Activated T-cell treated with anti-CD3 and anti-CD28 coated beads, Interleukin-2, amount 50 U/mL, for 4 hours (primary cell): ENCODE measurements at regions not wholly inside any gene's neighbourhood (a gene's known extent, or its start where the extent isn't known, plus 50 kb on each side); places are given as distances from the start of the nearest gene placed in this dataset.

ENCODE experiments used
- ATAC-seq, 2 donors: fragments of 200-7000 bp; cut with Tn5 transposase; one replicate each; pipeline ENCODE4 v1.10.0; 2021
- DNase-seq: peaks from one replicate; pipeline ENCODE4 v3.0.0-alpha.2; 2020
- H3K27me3 Mint-ChIP-seq: one replicate; pipeline ENCODE4 v1.8.0; 2021; ENCODE audit warnings: low read depth, mixed read lengths
- H3K36me3 Mint-ChIP-seq: one replicate; pipeline ENCODE4 v1.8.0; 2022; ENCODE audit warnings: mixed read lengths; ENCODE audit not compliant: insufficient read depth
- H3K4me1 Mint-ChIP-seq: one replicate; pipeline ENCODE4 v1.8.0; 2021; ENCODE audit warnings: low read depth, mixed read lengths
- H3K4me3 Mint-ChIP-seq: one replicate; pipeline ENCODE4 v1.8.0; 2021; ENCODE audit warnings: mild to moderate bottlenecking, moderate library complexity, mixed read lengths
- H3K9me3 Mint-ChIP-seq: one replicate; pipeline ENCODE4 v1.8.0; 2021; ENCODE audit warnings: mixed read lengths

- Mint-ChIP-seq H3K27me3 (no peaks in the 10 kb centered on the region), H3K9me3 (no peaks in the 10 kb centered on the region), H3K36me3 (no peaks in the 10 kb centered on the region), H3K4me3 (no peak overlapping the region), H3K4me1 (no peaks in the 10 kb centered on the region)
- DNase-seq (no peak), ATAC-seq (no peak)
These were observed 462.6 kb upstream of the SOX11 start for GRCh38 chr2:5229574-5229973.

DNA sequence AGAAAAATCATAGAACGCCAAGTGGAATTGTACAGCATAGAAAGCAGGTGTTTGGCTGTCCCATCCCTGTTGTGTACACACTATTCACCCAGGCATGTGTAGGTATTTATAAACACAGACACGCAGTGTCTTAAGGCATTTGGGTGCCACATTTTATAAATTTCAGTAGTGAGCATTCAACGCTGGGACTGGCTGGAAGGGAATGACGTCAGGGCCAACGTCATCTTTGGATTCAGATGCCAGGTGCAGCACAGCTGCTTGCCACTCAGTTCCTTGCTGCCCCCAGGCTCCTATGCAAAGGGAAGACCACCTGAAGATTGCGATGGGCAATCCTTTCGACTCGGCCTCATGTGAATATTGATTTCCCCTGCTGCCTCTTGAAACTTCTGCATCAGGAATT is 461.7 kb upstream of the SOX11 start:
- H3K4me3 Mint-ChIP-seq, result no peak overlapping the region

GRCh38 chr2:5230855-5231254 is 461.3 kb upstream of the SOX11 start:
- ATAC-seq (no peak), DNase-seq (no peak)
- Mint-ChIP-seq H3K27me3 (no peaks in the 10 kb centered on the region), H3K9me3 (no peaks in the 10 kb centered on the region), H3K4me3 (no peak overlapping the region), H3K36me3 (no peaks in the 10 kb centered on the region), H3K4me1 (no peaks in the 10 kb centered on the region)

More for the DNA sequence above, 461.7 kb upstream of the SOX11 start:
- ATAC-seq (no peak), DNase-seq (no peak)
- Mint-ChIP-seq H3K9me3 (no peaks in the 10 kb centered on the region), H3K4me1 (no peaks in the 10 kb centered on the region), H3K27me3 (no peaks in the 10 kb centered on the region), H3K36me3 (no peaks in the 10 kb centered on the region)

GRCh38 chr2:5231287-5231686 is 460.9 kb upstream of the SOX11 start:
- no peaks in the 10 kb centered on the region for H3K4me1 Mint-ChIP-seq
- no peaks in the 10 kb centered on the region for H3K36me3 Mint-ChIP-seq
- no peaks in the 10 kb centered on the region for H3K27me3 Mint-ChIP-seq
- H3K9me3 Mint-ChIP-seq, result no peaks in the 10 kb centered on the region
- DNase-seq, result no peak
- no peak overlapping the region for H3K4me3 Mint-ChIP-seq
- ATAC-seq, result no peak

DNA sequence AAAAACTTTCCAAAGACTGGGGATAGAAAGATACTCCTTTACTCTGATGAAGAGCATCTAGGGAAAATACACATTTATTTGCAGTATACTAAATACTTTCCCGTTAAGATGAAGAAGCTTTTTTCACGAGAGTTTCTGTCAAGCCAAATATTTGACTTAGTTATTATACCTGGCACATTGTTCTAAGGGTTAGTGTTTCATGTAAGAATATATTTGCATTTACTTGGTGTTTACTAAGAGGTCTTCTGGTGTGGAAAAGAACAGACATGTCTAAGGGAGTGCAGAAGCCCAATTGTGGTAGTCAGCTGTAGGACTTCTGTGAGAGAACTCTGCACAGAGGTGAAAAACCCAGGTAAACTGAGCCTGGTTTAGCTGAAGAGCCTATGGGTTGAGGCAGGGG is 457.6 kb upstream of the SOX11 start:
- peaks cover 5% of the 10 kb centered on the region for H3K9me3 Mint-ChIP-seq
- H3K4me1 Mint-ChIP-seq, result no peaks in the 10 kb centered on the region
- H3K36me3 Mint-ChIP-seq, result no peaks in the 10 kb centered on the region
- no peaks in the 10 kb centered on the region for H3K27me3 Mint-ChIP-seq
- H3K4me3 Mint-ChIP-seq, result no peak overlapping the region
- DNase-seq, result no peak
- ATAC-seq, result no peak

- H3K36me3 Mint-ChIP-seq, result no peaks in the 10 kb centered on the region
- no peaks in the 10 kb centered on the region for H3K27me3 Mint-ChIP-seq
- no peak overlapping the region for H3K4me3 Mint-ChIP-seq
- no peaks in the 10 kb centered on the region for H3K4me1 Mint-ChIP-seq
- DNase-seq (no peak), ATAC-seq (no peak)
- H3K9me3 Mint-ChIP-seq, result peaks cover 5% of the 10 kb centered on the region
These were observed 456.5 kb upstream of the SOX11 start for GRCh38 chr2:5235701-5236100.

GRCh38 chr2:5236249-5236648 is 455.9 kb upstream of the SOX11 start:
- no peaks in the 10 kb centered on the region for H3K4me1 Mint-ChIP-seq
- no peak overlapping the region for H3K4me3 Mint-ChIP-seq
- no peaks in the 10 kb centered on the region for H3K36me3 Mint-ChIP-seq
- ATAC-seq (no peak), DNase-seq (no peak)
- peaks cover 5% of the 10 kb centered on the region for H3K9me3 Mint-ChIP-seq
- no peaks in the 10 kb centered on the region for H3K27me3 Mint-ChIP-seq

DNA sequence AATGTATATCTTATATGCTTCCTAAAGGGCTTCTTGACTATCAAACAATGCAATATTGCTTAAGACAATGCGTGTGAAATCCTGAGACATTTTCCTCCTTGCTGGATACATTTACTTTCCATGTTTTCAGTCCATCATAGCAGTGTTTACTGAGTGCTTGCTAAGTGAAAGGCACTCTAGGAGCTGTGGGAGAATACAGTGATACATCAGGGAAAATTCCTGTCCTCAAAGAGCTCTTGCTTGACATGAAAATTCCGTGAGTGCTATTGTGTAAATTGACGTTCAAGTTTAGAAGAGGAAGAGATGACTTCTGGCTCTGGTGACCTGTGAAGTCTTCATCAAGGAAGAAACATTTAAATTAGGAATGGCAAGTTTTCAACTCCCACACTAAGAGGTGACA is 449.4 kb upstream of the SOX11 start:
- ATAC-seq (no peak), DNase-seq (no peak)
- no peaks in the 10 kb centered on the region for H3K36me3 Mint-ChIP-seq
- no peaks in the 10 kb centered on the region for H3K27me3 Mint-ChIP-seq
- peaks cover 4% of the 10 kb centered on the region for H3K9me3 Mint-ChIP-seq
- H3K4me1 Mint-ChIP-seq, result no peaks in the 10 kb centered on the region
- H3K4me3 Mint-ChIP-seq, result no peak overlapping the region

DNA sequence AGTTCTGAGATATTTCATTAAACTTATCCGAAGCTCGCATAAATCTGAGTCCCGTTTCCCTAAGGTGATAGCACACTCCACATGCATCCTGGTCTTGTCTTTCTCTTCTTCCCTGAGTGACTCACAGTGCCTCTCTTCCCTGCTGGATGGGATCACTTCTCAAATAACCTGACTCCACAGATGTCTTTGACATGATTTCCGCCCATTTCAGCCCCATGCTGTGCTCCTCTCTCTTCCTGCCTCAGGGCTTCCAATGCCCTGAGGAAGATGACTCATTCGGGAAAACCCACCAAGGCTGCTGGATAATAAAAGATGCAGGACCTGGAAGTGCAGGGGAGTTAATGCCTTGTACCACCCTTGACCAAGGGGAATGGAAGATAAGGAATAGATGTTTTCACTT is 441.7 kb upstream of the SOX11 start:
- peaks cover 16% of the 10 kb centered on the region for H3K9me3 Mint-ChIP-seq
- no peak overlapping the region for H3K4me3 Mint-ChIP-seq
- DNase-seq (no peak), ATAC-seq (no peak)
- peaks cover 2% of the 10 kb centered on the region for H3K36me3 Mint-ChIP-seq
- no peaks in the 10 kb centered on the region for H3K4me1 Mint-ChIP-seq
- H3K27me3 Mint-ChIP-seq, result peaks cover 2% of the 10 kb centered on the region

GRCh38 chr2:5253263-5253662 is 438.9 kb upstream of the SOX11 start:
- ATAC-seq (no peak), DNase-seq (no peak)
- Mint-ChIP-seq H3K36me3 (peaks cover 2% of the 10 kb centered on the region), H3K4me3 (no peak overlapping the region), H3K4me1 (no peaks in the 10 kb centered on the region), H3K27me3 (peaks cover 2% of the 10 kb centered on the region), H3K9me3 (peaks cover 13% of the 10 kb centered on the region)

- Mint-ChIP-seq H3K9me3 (peaks cover 13% of the 10 kb centered on the region), H3K4me1 (no peaks in the 10 kb centered on the region), H3K36me3 (peaks cover 2% of the 10 kb centered on the region), H3K4me3 (no peak overlapping the region), H3K27me3 (peaks cover 2% of the 10 kb centered on the region)
- DNase-seq (no peak), ATAC-seq (no peak)
These were observed 437.3 kb upstream of the SOX11 start for GRCh38 chr2:5254791-5255332.

GRCh38 chr2:5263291-5263690 is 428.9 kb upstream of the SOX11 start:
- Mint-ChIP-seq H3K27me3 (no peaks in the 10 kb centered on the region), H3K9me3 (peaks cover 8% of the 10 kb centered on the region), H3K4me3 (no peak overlapping the region), H3K36me3 (no peaks in the 10 kb centered on the region), H3K4me1 (no peaks in the 10 kb centered on the region)
- ATAC-seq (no peak), DNase-seq (no peak)

DNA sequence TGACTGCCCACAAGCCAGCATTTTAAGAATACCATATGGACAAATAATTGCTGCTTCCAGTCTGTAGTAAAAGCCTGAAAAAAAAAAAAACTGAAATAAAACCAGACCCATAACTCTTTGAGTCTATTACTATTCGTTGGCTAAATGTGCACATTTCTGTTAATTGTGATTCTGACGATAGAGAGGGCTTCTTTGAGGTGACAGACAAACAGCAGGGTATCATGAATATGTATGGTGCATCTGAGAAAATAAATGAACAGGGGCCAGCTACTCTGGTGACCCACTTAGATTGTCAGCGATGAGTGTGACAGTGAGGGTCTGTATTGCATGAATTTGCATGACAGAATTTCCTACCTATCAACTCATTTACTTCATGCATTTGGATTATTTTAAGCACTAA is 427.8 kb upstream of the SOX11 start:
- no peaks in the 10 kb centered on the region for H3K36me3 Mint-ChIP-seq
- no peak for DNase-seq
- ATAC-seq, result no peak
- no peaks in the 10 kb centered on the region for H3K4me1 Mint-ChIP-seq
- no peaks in the 10 kb centered on the region for H3K27me3 Mint-ChIP-seq
- H3K9me3 Mint-ChIP-seq, result peaks cover 8% of the 10 kb centered on the region
- no peak overlapping the region for H3K4me3 Mint-ChIP-seq

GRCh38 chr2:5285061-5285460 is 407.1 kb upstream of the SOX11 start:
- ATAC-seq (no peak), DNase-seq (no peak)
- Mint-ChIP-seq H3K9me3 (peaks cover 7% of the 10 kb centered on the region), H3K4me3 (no peak overlapping the region), H3K4me1 (no peaks in the 10 kb centered on the region), H3K36me3 (no peaks in the 10 kb centered on the region), H3K27me3 (no peaks in the 10 kb centered on the region)

DNA sequence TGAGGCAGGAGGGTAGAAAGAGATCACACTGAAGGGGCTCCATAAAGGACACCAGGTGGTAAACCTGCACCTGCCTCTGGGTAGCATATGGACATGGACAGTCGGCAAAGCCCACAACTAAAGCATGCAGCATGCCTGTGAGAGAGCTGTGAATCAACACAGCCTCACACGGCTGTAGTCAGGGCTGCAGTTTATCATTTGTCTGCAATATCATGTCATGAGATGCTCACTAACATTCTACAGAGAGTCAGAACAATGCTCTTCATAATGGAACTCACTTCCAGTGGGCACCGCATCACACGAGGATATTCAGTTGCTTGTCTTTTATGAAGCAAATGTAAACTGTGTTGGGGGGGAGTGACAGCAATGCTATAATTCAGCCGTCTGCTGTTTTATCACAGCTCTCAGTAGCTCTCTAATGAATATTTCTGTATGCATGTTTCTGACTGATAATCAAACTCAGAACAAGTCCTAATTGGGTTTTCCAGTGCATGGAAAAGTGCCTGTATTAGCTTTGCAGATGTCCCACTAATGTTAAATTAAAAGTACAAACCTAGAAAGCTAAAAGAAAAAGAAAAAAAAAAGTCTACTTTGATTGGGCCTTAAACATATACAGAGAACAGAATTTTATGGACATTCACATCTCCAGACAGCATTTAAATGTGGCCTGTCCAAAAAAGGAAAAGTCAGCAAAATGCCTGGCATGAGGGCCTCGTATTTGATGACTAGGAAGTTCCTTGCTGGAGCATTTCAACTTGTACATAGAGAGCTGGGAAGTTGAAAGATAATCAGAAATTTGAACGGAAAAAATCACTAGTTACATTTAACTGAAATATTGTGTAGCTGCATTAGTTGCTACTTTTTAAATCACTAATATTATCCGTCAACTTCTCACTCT is 406.1 kb upstream of the SOX11 start:
- H3K27me3 Mint-ChIP-seq, result no peaks in the 10 kb centered on the region
- H3K4me3 Mint-ChIP-seq, result no peak overlapping the region
- ATAC-seq (no peak), DNase-seq (no peak)
- no peaks in the 10 kb centered on the region for H3K36me3 Mint-ChIP-seq
- no peaks in the 10 kb centered on the region for H3K4me1 Mint-ChIP-seq
- H3K9me3 Mint-ChIP-seq, result peaks cover 7% of the 10 kb centered on the region
